ENCODE measurements at regions not wholly inside any gene's neighbourhood (a gene's known extent, or its start where the extent isn't known, plus 50 kb on each side); places are given as distances from the start of the nearest gene placed in this dataset.

GRCh38 chr1:67575861-67576260 lies 109.1 kb upstream of the GADD45A start:
- TF ChIP-seq CTCF (IDR thresholded peaks at IDR 0.05) (no peak), POLR2A (IDR thresholded peaks at IDR 0.05) (no peak), POLR2AphosphoS5 (IDR thresholded peaks at IDR 0.05) (no peak), EP300 (IDR thresholded peaks at IDR 0.05) (no peak)
